Keratinocyte (primary cell): ENCODE measurements at regions not wholly inside any gene's neighbourhood (a gene's known extent, or its start where the extent isn't known, plus 50 kb on each side); places are given as distances from the start of the nearest gene placed in this dataset.

Experiments
- DNase-seq: peaks from one replicate; pipeline ENCODE4 v3.0.0-alpha.2; 2011; ENCODE audit warnings: low read depth, missing footprints, low spot score
- FAIRE-seq: peaks from 2 replicates; lab custom pipeline; 2011; peaks lifted over from hg19 to GRCh38; lab: Jason Lieb, UNC
- H2AFZ ChIP-seq: 2 replicates; pipeline ENCODE4 v1.6.0; 2012; ENCODE audit warnings: low read length, control low read depth, inconsistent platforms; ENCODE audit not compliant: control insufficient read depth
- H3K27ac ChIP-seq: 2 replicates; pipeline ENCODE4 v1.5.1; 2011; ENCODE audit warnings: low read length; ENCODE audit not compliant: control insufficient read depth, insufficient read depth
- H3K27me3 ChIP-seq: 3 replicates; pipeline ENCODE4 v1.6.0; 2011; ENCODE audit warnings: low read length; ENCODE audit not compliant: control insufficient read depth, insufficient read depth; ENCODE audit errors: extremely low read depth
- H3K36me3 ChIP-seq, 2 experiments: 2 replicates in 1 of 2; 3 replicates in 1 of 2; pipeline ENCODE4 v1.5.1; 2011; ENCODE audit warnings: low read length in 2 of 2, mild to moderate bottlenecking in 1 of 2; ENCODE audit not compliant: control insufficient read depth in 2 of 2, insufficient read depth in 2 of 2; ENCODE audit errors: extremely low read depth in 1 of 2
- H3K4me1 ChIP-seq: 3 replicates; pipeline ENCODE4 v1.5.1; 2011; ENCODE audit warnings: low read length; ENCODE audit not compliant: control insufficient read depth, insufficient read depth; ENCODE audit errors: extremely low read depth
- H3K4me2 ChIP-seq: 3 replicates; pipeline ENCODE4 v1.6.0; 2011; ENCODE audit warnings: low read depth, low read length; ENCODE audit not compliant: control insufficient read depth, insufficient read depth; ENCODE audit errors: extremely low read depth
- H3K4me3 ChIP-seq, 3 experiments: fragments of 200-600 bp in 1 of 3; sonication (generic) in 1 of 3; 2 replicates in 2 of 3; 3 replicates in 1 of 3; pipeline ENCODE4 v1.5.1; 2011 to 2016; ENCODE audit warnings: low read length in 3 of 3, mild to moderate bottlenecking in 3 of 3, control low read depth in 2 of 3, inconsistent platforms in 1 of 3, low read depth in 1 of 3, mixed read lengths in 1 of 3, mixed run types in 1 of 3, moderate library complexity in 1 of 3; ENCODE audit not compliant: control insufficient read depth in 2 of 3, insufficient read depth in 2 of 3; ENCODE audit errors: extremely low read depth in 1 of 3
- H3K79me2 ChIP-seq: 2 replicates; pipeline ENCODE4 v1.6.0; 2012; ENCODE audit warnings: low read length; ENCODE audit not compliant: control insufficient read depth, insufficient read depth
- H3K9ac ChIP-seq: 3 replicates; pipeline ENCODE4 v1.6.0; 2011; ENCODE audit warnings: low read length; ENCODE audit not compliant: control insufficient read depth, insufficient read depth; ENCODE audit errors: extremely low read depth
- H3K9me1 ChIP-seq: 3 replicates; pipeline ENCODE4 v1.6.0; 2011; ENCODE audit warnings: low read length; ENCODE audit not compliant: control insufficient read depth, insufficient read depth; ENCODE audit errors: extremely low read depth
- H3K9me3 ChIP-seq: 2 replicates; pipeline ENCODE4 v1.5.1; 2012; ENCODE audit warnings: low read depth, low read length; ENCODE audit not compliant: control insufficient read depth
- H4K20me1 ChIP-seq: 3 replicates; pipeline ENCODE4 v1.6.0; 2011; ENCODE audit warnings: low read length; ENCODE audit not compliant: control insufficient read depth, insufficient read depth; ENCODE audit errors: extremely low read depth
- EZH2 ChIP-seq: IDR thresholded peaks from one replicate; pipeline ENCODE4 v1.6.1; 2012; ENCODE audit warnings: inconsistent platforms, mild to moderate bottlenecking, low read length, moderate library complexity
- dilution Hi-C: fragments of 300-500 bp; cut with MboI; formaldehyde crosslinking; loops from one replicate; pipeline ENCODE4 v1.7.0; 2020; ENCODE audit warnings: low sequenced_read_pairs; ENCODE audit not compliant: extremely low pct_ligation_motif_present
- TF ChIP-seq, protein P1 (sequence below), 3 experiments: IDR thresholded peaks in 1 of 3; conservative IDR thresholded peaks in 1 of 3; optimal IDR thresholded peaks in 1 of 3; 2 replicates in 2 of 3; 3 replicates in 1 of 3; pipeline versions ENCODE3 to v1.5.1; 2011; ENCODE audit warnings: low read length in 3 of 3, mild to moderate bottlenecking in 3 of 3, moderate library complexity in 2 of 3, control low read depth in 1 of 3, inconsistent platforms in 1 of 3; ENCODE audit not compliant: insufficient read depth in 2 of 3; ENCODE audit errors: extremely low read depth in 1 of 3

DNA sequence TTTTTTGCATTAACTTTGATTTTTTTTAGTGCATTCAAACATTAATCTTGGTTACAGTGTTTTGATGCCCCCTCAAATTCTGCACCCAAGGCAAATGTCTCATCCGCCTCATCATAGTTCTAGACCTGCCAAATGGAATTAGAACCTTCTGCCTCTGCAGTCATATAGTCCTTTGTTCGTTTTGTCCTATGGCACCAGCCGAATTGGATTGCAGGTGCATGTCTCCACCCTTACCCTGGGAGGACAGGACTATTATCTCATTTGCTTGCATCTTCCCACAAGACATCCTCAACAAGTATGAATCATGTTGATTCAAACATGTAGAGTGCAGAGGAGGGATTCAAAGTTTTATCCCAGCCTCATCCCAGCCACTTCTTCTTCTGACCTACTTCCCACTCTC lies 579.1 kb downstream of the VRK1 start:
- Histone ChIP-seq H3K27ac (no peak overlapping the region), H2AFZ (no peak overlapping the region), H3K4me2 (no peak overlapping the region), H3K36me3 (no peaks in the 10 kb centered on the region), H3K79me2 (no peaks in the 10 kb centered on the region), H3K4me3 (no peak overlapping the region), H3K9me1 (no peaks in the 10 kb centered on the region), H3K27me3 (peaks cover 5% of the 10 kb centered on the region), H3K9me3 (no peaks in the 10 kb centered on the region), H3K4me1 (peaks cover 3% of the 10 kb centered on the region), H3K9ac (no peak overlapping the region), H4K20me1 (no peaks in the 10 kb centered on the region)
- FAIRE-seq (no peak), DNase-seq (no peak)
- dilution Hi-C loops: no loop called here
- no peak for TF ChIP-seq EZH2
- TF ChIP-seq, protein P1, sequence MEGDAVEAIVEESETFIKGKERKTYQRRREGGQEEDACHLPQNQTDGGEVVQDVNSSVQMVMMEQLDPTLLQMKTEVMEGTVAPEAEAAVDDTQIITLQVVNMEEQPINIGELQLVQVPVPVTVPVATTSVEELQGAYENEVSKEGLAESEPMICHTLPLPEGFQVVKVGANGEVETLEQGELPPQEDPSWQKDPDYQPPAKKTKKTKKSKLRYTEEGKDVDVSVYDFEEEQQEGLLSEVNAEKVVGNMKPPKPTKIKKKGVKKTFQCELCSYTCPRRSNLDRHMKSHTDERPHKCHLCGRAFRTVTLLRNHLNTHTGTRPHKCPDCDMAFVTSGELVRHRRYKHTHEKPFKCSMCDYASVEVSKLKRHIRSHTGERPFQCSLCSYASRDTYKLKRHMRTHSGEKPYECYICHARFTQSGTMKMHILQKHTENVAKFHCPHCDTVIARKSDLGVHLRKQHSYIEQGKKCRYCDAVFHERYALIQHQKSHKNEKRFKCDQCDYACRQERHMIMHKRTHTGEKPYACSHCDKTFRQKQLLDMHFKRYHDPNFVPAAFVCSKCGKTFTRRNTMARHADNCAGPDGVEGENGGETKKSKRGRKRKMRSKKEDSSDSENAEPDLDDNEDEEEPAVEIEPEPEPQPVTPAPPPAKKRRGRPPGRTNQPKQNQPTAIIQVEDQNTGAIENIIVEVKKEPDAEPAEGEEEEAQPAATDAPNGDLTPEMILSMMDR (optimal IDR thresholded peaks at IDR 0.05 in 1 of 3, IDR thresholded peaks at IDR 0.05 in 1 of 3, conservative IDR thresholded peaks at IDR 0.05 in 1 of 3; ENCODE audit: extremely low read depth in 1 of 3, insufficient read depth in 2 of 3, low read length in 3 of 3): no peak

DNA sequence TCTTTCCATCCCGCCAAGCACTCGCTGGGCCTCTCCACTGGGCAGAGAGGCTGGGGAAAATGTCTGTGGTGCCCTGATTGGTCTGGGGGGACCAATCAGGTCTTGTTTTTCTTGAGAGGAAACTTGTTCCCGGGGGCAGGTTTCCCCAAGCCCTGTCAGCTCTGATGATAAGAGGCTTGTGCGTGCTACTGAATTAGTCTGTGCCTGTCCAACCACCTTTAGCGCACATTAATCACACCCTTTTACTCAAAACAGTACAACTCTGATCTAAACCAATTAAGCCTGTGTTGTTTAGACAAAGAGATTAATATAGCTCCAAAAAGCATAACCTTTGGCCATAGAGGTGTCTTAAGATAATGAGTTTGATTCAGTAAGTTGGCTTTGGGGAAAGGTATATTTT lies 580.4 kb downstream of the VRK1 start:
- Histone ChIP-seq H3K79me2 (no peaks in the 10 kb centered on the region), H3K36me3 (no peaks in the 10 kb centered on the region), H3K9ac (no peak overlapping the region), H4K20me1 (no peaks in the 10 kb centered on the region), H3K9me3 (no peaks in the 10 kb centered on the region), H3K27ac (no peak overlapping the region), H3K27me3 (peaks cover 5% of the 10 kb centered on the region), H2AFZ (no peak overlapping the region), H3K4me1 (peaks cover 3% of the 10 kb centered on the region), H3K4me2 (no peak overlapping the region), H3K9me1 (no peaks in the 10 kb centered on the region), H3K4me3 (no peak overlapping the region)
- DNase-seq (no peak), FAIRE-seq (no peak)
- TF ChIP-seq, protein P1 (optimal IDR thresholded peaks at IDR 0.05 in 1 of 3, IDR thresholded peaks at IDR 0.05 in 1 of 3, conservative IDR thresholded peaks at IDR 0.05 in 1 of 3; ENCODE audit: extremely low read depth in 1 of 3, insufficient read depth in 2 of 3, low read length in 3 of 3): no peak
- TF ChIP-seq EZH2: no peak
- dilution Hi-C loops: no loop called here
